Spleen (tissue), 11 donors: ENCODE measurements at regions not wholly inside any gene's neighbourhood (a gene's known extent, or its start where the extent isn't known, plus 50 kb on each side); places are given as distances from the start of the nearest gene placed in this dataset.

Experiments
- DNase-seq: peaks from one replicate; pipeline ENCODE4 v3.0.0-alpha.2; 2020
- H3K27ac ChIP-seq, 8 donors: fragments of 200-600 bp; sonication (generic) in 7 of 8; 1 replicate in 4 of 8; 2 replicates in 4 of 8; pipeline versions ENCODE4 v1.5.0 to v1.8.0; 2016 to 2021; ENCODE audit warnings: inconsistent platforms in 4 of 8, mild to moderate bottlenecking in 4 of 8, moderate library complexity in 1 of 8
- H3K27me3 ChIP-seq, 7 donors: fragments of 200-600 bp; sonication (generic) in 6 of 7; replicated peaks in 1 of 7; 1 replicate in 4 of 7; 2 replicates in 3 of 7; pipeline versions ENCODE4 v1.5.0 to v1.8.0; 2016 to 2021; ENCODE audit warnings: inconsistent platforms in 3 of 7, mild to moderate bottlenecking in 1 of 7
- H3K36me3 ChIP-seq, 6 donors: fragments of 200-600 bp; sonication (generic) in 5 of 6; 1 replicate in 4 of 6; 2 replicates in 2 of 6; pipeline versions ENCODE4 v1.5.0 to v1.8.0; 2016 to 2021; ENCODE audit warnings: inconsistent platforms in 2 of 6
- H3K4me1 ChIP-seq, 6 donors: fragments of 200-600 bp; sonication (generic) in 5 of 6; 1 replicate in 3 of 6; 2 replicates in 3 of 6; pipeline versions ENCODE4 v1.5.0 to v1.8.0; 2016 to 2021; ENCODE audit warnings: inconsistent platforms in 3 of 6
- H3K4me3 ChIP-seq, 8 donors: fragments of 200-600 bp; sonication (generic) in 7 of 8; 1 replicate in 4 of 8; 2 replicates in 4 of 8; pipeline versions ENCODE4 v1.5.0 to v1.8.0; 2016 to 2021; ENCODE audit warnings: inconsistent platforms in 4 of 8, mild to moderate bottlenecking in 4 of 8, moderate library complexity in 2 of 8
- H3K9me3 ChIP-seq, 8 donors: fragments of 200-600 bp; sonication (generic) in 7 of 8; 1 replicate in 4 of 8; 2 replicates in 4 of 8; pipeline versions ENCODE4 v1.5.0 to v1.8.0; 2016 to 2021; ENCODE audit warnings: inconsistent platforms in 4 of 8
- CTCF ChIP-seq, 11 experiments: fragments of 200-600 bp in 7 of 11; fragments of 450-650 bp in 4 of 11; sonication (generic) in 4 of 11; IDR thresholded peaks in 8 of 11; conservative IDR thresholded peaks in 3 of 11; 1 replicate in 7 of 11; 2 replicates in 4 of 11; pipeline versions ENCODE4 v1.4.0 to v1.8.0; 2016 to 2021; ENCODE audit warnings: antibody characterized with exemption in 11 of 11, inconsistent platforms in 4 of 11, mild to moderate bottlenecking in 1 of 11
- POLR2A ChIP-seq, 3 donors: fragments of 450-650 bp; IDR thresholded peaks; one replicate each; pipeline ENCODE4 v1.5.1; 2017; ENCODE audit warnings: antibody characterized with exemption in 3 of 3, mild to moderate bottlenecking in 1 of 3
- POLR2AphosphoS5 ChIP-seq, 3 donors: sonication (generic); formaldehyde crosslinking; IDR thresholded peaks; one replicate each; pipeline ENCODE4 v1.5.1; 2017; ENCODE audit warnings: antibody characterized with exemption in 3 of 3
- WGBS, 5 donors: extraction: QIAGEN DNeasy Blood & Tissue Kit in 3 of 5; methylation state at CpG; one replicate each; pipeline versions ENCODE4 v1.1.5 to v1.1.7; 2013 to 2018; 5-methylcytosine and 5-hydroxymethylcytosine counted together
- intact Hi-C: fragments of 100-400 bp; cut with DNase I; formaldehyde crosslinking; loops from one replicate; pipeline ENCODE4 v1.15.0; 2023; ENCODE audit warnings: low total_unique reads
- donor health status: healthy with polysubstance abuse.
- donor health status: DM: no; HTN: no; CAD: no; lungs with moderate emphysema.
- donor health status: DM: no; HTN: no; CAD: no.
- donor health status: Bipolar disorder and iron deficiency.
- donor health status: healthy.
- donor health status: DM: no; HTN: no; CAD: no.
- donor health status: DM: yes; HTN: yes; CAD: no.

- intact Hi-C loops, result no loop called here
- DNase-seq, result no peak
- TF ChIP-seq POLR2AphosphoS5 (IDR thresholded peaks at IDR 0.05) (no peak), CTCF (IDR thresholded peaks at IDR 0.05 in 8 of 11, conservative IDR thresholded peaks at IDR 0.05 in 3 of 11) (no peak), POLR2A (IDR thresholded peaks at IDR 0.05) (no peak)
- Histone ChIP-seq H3K36me3 (no peaks in the 10 kb centered on the region), H3K27ac (no peak overlapping the region), H3K9me3 (peaks cover 0 to 5% (median 0%) of the 10 kb centered on the region in 8 donors), H3K4me1 (no peaks in the 10 kb centered on the region), H3K27me3 (no peaks in the 10 kb centered on the region), H3K4me3 (no peak overlapping the region)
- 79 to 94% (median 81%) methylated on average over 5 of the region's 5 CpGs for WGBS, 5 donors
Observed at GRCh38 chr2:181762000-181762399, 81.7 kb upstream of the NEUROD1 start.

GRCh38 chr2:181762848-181763247 lies 82.5 kb upstream of the NEUROD1 start:
- intact Hi-C loops, result no loop called here
- TF ChIP-seq POLR2AphosphoS5 (IDR thresholded peaks at IDR 0.05) (no peak), CTCF (IDR thresholded peaks at IDR 0.05 in 8 of 11, conservative IDR thresholded peaks at IDR 0.05 in 3 of 11) (no peak), POLR2A (IDR thresholded peaks at IDR 0.05) (no peak)
- H3K4me1 ChIP-seq, result no peaks in the 10 kb centered on the region
- H3K27ac ChIP-seq, result no peak overlapping the region
- H3K9me3 ChIP-seq, result peaks cover 0 to 5% (median 0%) of the 10 kb centered on the region in 8 donors
- WGBS, 5 donors, result 85 to 97% (median 90%) methylated on average over 5 of the region's 5 CpGs
- no peaks in the 10 kb centered on the region for H3K36me3 ChIP-seq
- no peak for DNase-seq
- H3K4me3 ChIP-seq, result no peak overlapping the region
- H3K27me3 ChIP-seq, result no peaks in the 10 kb centered on the region

GRCh38 chr2:181763423-181763822 lies 83.1 kb upstream of the NEUROD1 start:
- Histone ChIP-seq H3K27ac (no peak overlapping the region), H3K4me1 (no peaks in the 10 kb centered on the region), H3K4me3 (no peak overlapping the region), H3K36me3 (no peaks in the 10 kb centered on the region), H3K9me3 (peaks cover 0 to 5% (median 0%) of the 10 kb centered on the region in 8 donors), H3K27me3 (no peaks in the 10 kb centered on the region)
- WGBS, 5 donors, result 66 to 90% (median 71%) methylated on average over 4 of the region's 4 CpGs
- intact Hi-C loops, result no loop called here
- TF ChIP-seq CTCF (IDR thresholded peaks at IDR 0.05 in 8 of 11, conservative IDR thresholded peaks at IDR 0.05 in 3 of 11) (no peak), POLR2AphosphoS5 (IDR thresholded peaks at IDR 0.05) (no peak), POLR2A (IDR thresholded peaks at IDR 0.05) (no peak)
- no peak for DNase-seq

- Histone ChIP-seq H3K27me3 (no peaks in the 10 kb centered on the region), H3K36me3 (no peaks in the 10 kb centered on the region), H3K9me3 (peaks cover 0 to 5% (median 0%) of the 10 kb centered on the region in 8 donors), H3K4me1 (no peaks in the 10 kb centered on the region), H3K4me3 (no peak overlapping the region), H3K27ac (no peak overlapping the region)
- intact Hi-C loops, result no loop called here
- WGBS, 5 donors, result 43 to 60% (median 57%) methylated on average over 4 of the region's 4 CpGs
- no peak for TF ChIP-seq POLR2AphosphoS5 (IDR thresholded peaks at IDR 0.05)
- no peak for TF ChIP-seq POLR2A (IDR thresholded peaks at IDR 0.05)
- no peak for TF ChIP-seq CTCF (IDR thresholded peaks at IDR 0.05 in 8 of 11, conservative IDR thresholded peaks at IDR 0.05 in 3 of 11)
- no peak for DNase-seq
Observed at GRCh38 chr2:181764095-181764963, 84.0 kb upstream of the NEUROD1 start.
